GM12873 (cell line): ENCODE measurements at regions not wholly inside any gene's neighbourhood (a gene's known extent, or its start where the extent isn't known, plus 50 kb on each side); places are given as distances from the start of the nearest gene placed in this dataset.

Source experiments
- CTCF ChIP-seq: IDR thresholded peaks from 2 replicates; pipeline ENCODE4 v1.5.1; 2012; ENCODE audit warnings: low read depth, mild to moderate bottlenecking, moderate library complexity, low read length, control low read depth; ENCODE audit not compliant: insufficient read depth; ENCODE audit errors: missing control alignments

- no peak for TF ChIP-seq CTCF
Observed at GRCh38 chr2:173419506-173419905, 64.8 kb downstream of the CDCA7 start.

GRCh38 chr2:173424886-173425285 is 70.2 kb downstream of the CDCA7 start:
- no peak for TF ChIP-seq CTCF

GRCh38 chr2:173427887-173428668 is 73.4 kb downstream of the CDCA7 start:
- no peak for TF ChIP-seq CTCF

GRCh38 chr2:173431191-173431590 is 76.5 kb downstream of the CDCA7 start:
- no peak for TF ChIP-seq CTCF

GRCh38 chr2:173432049-173432754 is 77.5 kb downstream of the CDCA7 start:
- no peak for TF ChIP-seq CTCF

GRCh38 chr2:173434762-173435569 is 80.3 kb downstream of the CDCA7 start:
- TF ChIP-seq CTCF = no peak

- TF ChIP-seq CTCF = no peak
Observed at GRCh38 chr2:173435574-173435973, 80.9 kb downstream of the CDCA7 start.
